ENCODE measurements at regions not wholly inside any gene's neighbourhood (a gene's known extent, or its start where the extent isn't known, plus 50 kb on each side); places are given as distances from the start of the nearest gene placed in this dataset.

GRCh38 chr5:144549580-144549979 lies 378.9 kb downstream of the KCTD16 start:
- TF ChIP-seq REST (IDR thresholded peaks at IDR 0.05; ENCODE audit: insufficient replicate concordance, low read depth) (no peak), CTCF (IDR thresholded peaks at IDR 0.05; ENCODE audit: insufficient read depth, low read length) (no peak), POLR2AphosphoS5 (IDR thresholded peaks at IDR 0.05; ENCODE audit: low read depth) (no peak), SPI1 (IDR thresholded peaks at IDR 0.05; ENCODE audit: borderline replicate concordance, low read depth) (no peak), GABPA (IDR thresholded peaks at IDR 0.05; ENCODE audit: low read depth) (no peak)
- Histone ChIP-seq H3K27ac (replicated peaks) (no peak overlapping the region), H3K27me3 (ENCODE audit: insufficient read depth, poor library complexity, severe bottlenecking) (no peaks in the 10 kb centered on the region), H3K4me3 (replicated peaks; ENCODE audit: insufficient read depth, low read length) (no peak overlapping the region)
- DNase-seq (ENCODE audit: low read depth in 1 of 2, low spot score in 1 of 2): no peak

- no peak for DNase-seq (ENCODE audit: low read depth in 1 of 2, low spot score in 1 of 2)
- no peaks in the 10 kb centered on the region for H3K27me3 ChIP-seq (ENCODE audit: insufficient read depth, poor library complexity, severe bottlenecking)
- TF ChIP-seq REST (IDR thresholded peaks at IDR 0.05; ENCODE audit: insufficient replicate concordance, low read depth) (no peak), CTCF (IDR thresholded peaks at IDR 0.05; ENCODE audit: insufficient read depth, low read length) (no peak), POLR2AphosphoS5 (IDR thresholded peaks at IDR 0.05; ENCODE audit: low read depth) (no peak)
- H3K4me3 ChIP-seq (replicated peaks; ENCODE audit: insufficient read depth, low read length): no peak overlapping the region
- no peak overlapping the region for H3K27ac ChIP-seq (replicated peaks)
These were observed 378.3 kb downstream of the KCTD16 start for GRCh38 chr5:144548936-144549335.

- Histone ChIP-seq H3K27me3 (ENCODE audit: insufficient read depth, poor library complexity, severe bottlenecking) (no peaks in the 10 kb centered on the region), H3K27ac (replicated peaks) (no peak overlapping the region), H3K4me3 (replicated peaks; ENCODE audit: insufficient read depth, low read length) (no peak overlapping the region)
- DNase-seq (ENCODE audit: low read depth in 1 of 2, low spot score in 1 of 2): no peak
- TF ChIP-seq CTCF (IDR thresholded peaks at IDR 0.05; ENCODE audit: insufficient read depth, low read length): no peak
- no peak for TF ChIP-seq REST (IDR thresholded peaks at IDR 0.05; ENCODE audit: insufficient replicate concordance, low read depth)
- TF ChIP-seq SPI1 (IDR thresholded peaks at IDR 0.05; ENCODE audit: borderline replicate concordance, low read depth): no peak
- no peak for TF ChIP-seq GABPA (IDR thresholded peaks at IDR 0.05; ENCODE audit: low read depth)
- TF ChIP-seq POLR2AphosphoS5 (IDR thresholded peaks at IDR 0.05; ENCODE audit: low read depth): no peak
These were observed 376.4 kb downstream of the KCTD16 start for GRCh38 chr5:144547098-144547499.
